ENCODE measurements at regions not wholly inside any gene's neighbourhood (a gene's known extent, or its start where the extent isn't known, plus 50 kb on each side); places are given as distances from the start of the nearest gene placed in this dataset.

- DNase-seq (no peak), ATAC-seq (ENCODE audit: insufficient read depth, low read depth) (no peak)
- Histone ChIP-seq H3K27me3 (ENCODE audit: insufficient read depth, low read length, poor library complexity) (no peaks in the 10 kb centered on the region), H4K20me1 (ENCODE audit: insufficient read depth, low read length) (no peaks in the 10 kb centered on the region), H3K9ac (ENCODE audit: low read depth, low read length) (no peak overlapping the region), H3K9me3 (ENCODE audit: insufficient read depth, low read length, severe bottlenecking) (no peaks in the 10 kb centered on the region), H3K4me1 (ENCODE audit: insufficient read depth, low read length) (no peaks in the 10 kb centered on the region), H3K79me2 (ENCODE audit: insufficient read depth, low read length) (no peaks in the 10 kb centered on the region), H3K36me3 (ENCODE audit: insufficient read depth, low read length) (no peaks in the 10 kb centered on the region), H3K27ac (ENCODE audit: low read length) (no peak overlapping the region), H3K4me2 (ENCODE audit: insufficient read depth, low read length) (no peak overlapping the region), H2AFZ (ENCODE audit: low read depth, low read length) (no peak overlapping the region), H3K4me3 (ENCODE audit: low read depth in 1 of 2, low read length in 2 of 2) (no peak overlapping the region)
- TF ChIP-seq EZH2 (IDR thresholded peaks at IDR 0.05; ENCODE audit: borderline replicate concordance, low read depth, low read length, severe bottlenecking) (no peak), CTCF (IDR thresholded peaks at IDR 0.05; ENCODE audit: borderline replicate concordance, extremely low read depth, low read length, poor library complexity, severe bottlenecking) (no peak)
Observed at GRCh38 chr13:99666146-99666805, 165.0 kb downstream of the TM9SF2 start.

GRCh38 chr13:99665711-99666110 lies 164.4 kb downstream of the TM9SF2 start:
- Histone ChIP-seq H3K27me3 (ENCODE audit: insufficient read depth, low read length, poor library complexity) (no peaks in the 10 kb centered on the region), H3K9me3 (ENCODE audit: insufficient read depth, low read length, severe bottlenecking) (no peaks in the 10 kb centered on the region), H2AFZ (ENCODE audit: low read depth, low read length) (no peak overlapping the region), H3K4me3 (ENCODE audit: low read depth in 1 of 2, low read length in 2 of 2) (no peak overlapping the region), H3K36me3 (ENCODE audit: insufficient read depth, low read length) (no peaks in the 10 kb centered on the region), H3K4me1 (ENCODE audit: insufficient read depth, low read length) (no peaks in the 10 kb centered on the region), H3K4me2 (ENCODE audit: insufficient read depth, low read length) (no peak overlapping the region), H4K20me1 (ENCODE audit: insufficient read depth, low read length) (no peaks in the 10 kb centered on the region), H3K79me2 (ENCODE audit: insufficient read depth, low read length) (no peaks in the 10 kb centered on the region), H3K9ac (ENCODE audit: low read depth, low read length) (no peak overlapping the region), H3K27ac (ENCODE audit: low read length) (no peak overlapping the region)
- ATAC-seq (ENCODE audit: insufficient read depth, low read depth) (no peak), DNase-seq (no peak)
- no peak for TF ChIP-seq EZH2 (IDR thresholded peaks at IDR 0.05; ENCODE audit: borderline replicate concordance, low read depth, low read length, severe bottlenecking)
- TF ChIP-seq CTCF (IDR thresholded peaks at IDR 0.05; ENCODE audit: borderline replicate concordance, extremely low read depth, low read length, poor library complexity, severe bottlenecking), result no peak

- Histone ChIP-seq H3K4me1 (ENCODE audit: insufficient read depth, low read length) (peaks cover 9% of the 10 kb centered on the region), H3K9ac (ENCODE audit: low read depth, low read length) (no peak overlapping the region), H4K20me1 (ENCODE audit: insufficient read depth, low read length) (no peaks in the 10 kb centered on the region), H3K4me2 (ENCODE audit: insufficient read depth, low read length) (no peak overlapping the region), H3K36me3 (ENCODE audit: insufficient read depth, low read length) (no peaks in the 10 kb centered on the region), H3K9me3 (ENCODE audit: insufficient read depth, low read length, severe bottlenecking) (no peaks in the 10 kb centered on the region), H2AFZ (ENCODE audit: low read depth, low read length) (no peak overlapping the region), H3K27ac (ENCODE audit: low read length) (no peak overlapping the region), H3K4me3 (ENCODE audit: low read depth in 1 of 2, low read length in 2 of 2) (no peak overlapping the region), H3K27me3 (ENCODE audit: insufficient read depth, low read length, poor library complexity) (no peaks in the 10 kb centered on the region), H3K79me2 (ENCODE audit: insufficient read depth, low read length) (no peaks in the 10 kb centered on the region)
- TF ChIP-seq CTCF (IDR thresholded peaks at IDR 0.05; ENCODE audit: borderline replicate concordance, extremely low read depth, low read length, poor library complexity, severe bottlenecking) (no peak), EZH2 (IDR thresholded peaks at IDR 0.05; ENCODE audit: borderline replicate concordance, low read depth, low read length, severe bottlenecking) (no peak)
- ATAC-seq (ENCODE audit: insufficient read depth, low read depth) (no peak), DNase-seq (no peak)
Observed at GRCh38 chr13:99663908-99664307, 162.6 kb downstream of the TM9SF2 start.
